IPS-18c (cell line): ENCODE measurements at regions not wholly inside any gene's neighbourhood (a gene's known extent, or its start where the extent isn't known, plus 50 kb on each side); places are given as distances from the start of the nearest gene placed in this dataset.

Experiments used
- H3K4me3 ChIP-seq: 2 replicates; pipeline ENCODE4 v1.7.0; 2013; ENCODE audit warnings: low read depth, mild to moderate bottlenecking, low read length, moderate library complexity; ENCODE audit not compliant: insufficient read depth
- H3K9me3 ChIP-seq: one replicate; pipeline ENCODE4 v1.6.1; 2013; ENCODE audit warnings: mild to moderate bottlenecking, low read length, moderate library complexity; ENCODE audit not compliant: control insufficient read depth, insufficient read depth

GRCh38 chrX:125378205-125378604 lies 58.5 kb downstream of the TEX13C start:
- no peak overlapping the region for H3K4me3 ChIP-seq
- H3K9me3 ChIP-seq, result no peaks in the 10 kb centered on the region

GRCh38 chrX:125378770-125379169 lies 59.1 kb downstream of the TEX13C start:
- H3K9me3 ChIP-seq, result no peaks in the 10 kb centered on the region
- no peak overlapping the region for H3K4me3 ChIP-seq

GRCh38 chrX:125382148-125382628 lies 62.5 kb downstream of the TEX13C start:
- no peaks in the 10 kb centered on the region for H3K9me3 ChIP-seq

GRCh38 chrX:125382889-125383288 lies 63.2 kb downstream of the TEX13C start:
- no peaks in the 10 kb centered on the region for H3K9me3 ChIP-seq
- no peak overlapping the region for H3K4me3 ChIP-seq

More at GRCh38 chrX:125382148-125382628, 62.5 kb downstream of the TEX13C start:
- no peak overlapping the region for H3K4me3 ChIP-seq

- no peak overlapping the region; the same call in 1 of the 2 replicates for H3K4me3 ChIP-seq
- H3K9me3 ChIP-seq, result no peaks in the 10 kb centered on the region
Measured at GRCh38 chrX:125384867-125385266, 65.2 kb downstream of the TEX13C start.

GRCh38 chrX:125387945-125388344 lies 68.3 kb downstream of the TEX13C start:
- Histone ChIP-seq H3K4me3 (peak overlapping the region; percentile 11; the same call in 1 of the 2 replicates), H3K9me3 (no peaks in the 10 kb centered on the region)

- Histone ChIP-seq H3K9me3 (no peaks in the 10 kb centered on the region), H3K4me3 (peak overlapping the region; percentile 5; the same call in 1 of the 2 replicates)
Measured at GRCh38 chrX:125394449-125394848, 74.8 kb downstream of the TEX13C start.

- Histone ChIP-seq H3K4me3 (no peak overlapping the region), H3K9me3 (no peaks in the 10 kb centered on the region)
Measured at GRCh38 chrX:125395626-125396025, 76.0 kb downstream of the TEX13C start.

- Histone ChIP-seq H3K9me3 (no peaks in the 10 kb centered on the region), H3K4me3 (no peak overlapping the region)
Measured at GRCh38 chrX:125398959-125399440, 79.3 kb downstream of the TEX13C start.

GRCh38 chrX:125402807-125403206 lies 83.1 kb downstream of the TEX13C start:
- Histone ChIP-seq H3K4me3 (no peak overlapping the region), H3K9me3 (peaks cover 4% of the 10 kb centered on the region)

- H3K4me3 ChIP-seq, result no peak overlapping the region
- H3K9me3 ChIP-seq, result peaks cover 4% of the 10 kb centered on the region
Measured at GRCh38 chrX:125404667-125405160, 85.0 kb downstream of the TEX13C start.

GRCh38 chrX:125405339-125405738 lies 85.7 kb downstream of the TEX13C start:
- peaks cover 4% of the 10 kb centered on the region for H3K9me3 ChIP-seq
- no peak overlapping the region for H3K4me3 ChIP-seq

- Histone ChIP-seq H3K4me3 (no peak overlapping the region), H3K9me3 (peaks cover 4% of the 10 kb centered on the region)
Measured at GRCh38 chrX:125407314-125407713, 87.6 kb downstream of the TEX13C start.

- H3K4me3 ChIP-seq, result no peak overlapping the region
Measured at GRCh38 chrX:125420809-125421208, 101.1 kb downstream of the TEX13C start.

GRCh38 chrX:125422986-125423385 lies 103.3 kb downstream of the TEX13C start:
- Histone ChIP-seq H3K4me3 (no peak overlapping the region), H3K9me3 (no peaks in the 10 kb centered on the region)

More at GRCh38 chrX:125420809-125421208, 101.1 kb downstream of the TEX13C start:
- H3K9me3 ChIP-seq, result no peaks in the 10 kb centered on the region

GRCh38 chrX:125424536-125424935 lies 104.9 kb downstream of the TEX13C start:
- H3K9me3 ChIP-seq, result no peaks in the 10 kb centered on the region
- H3K4me3 ChIP-seq, result no peak overlapping the region

GRCh38 chrX:125436855-125437254 lies 117.2 kb downstream of the TEX13C start:
- Histone ChIP-seq H3K9me3 (peaks cover 18% of the 10 kb centered on the region), H3K4me3 (no peak overlapping the region)

- Histone ChIP-seq H3K9me3 (peaks cover 13% of the 10 kb centered on the region), H3K4me3 (no peak overlapping the region)
Measured at GRCh38 chrX:125439194-125439849, 119.7 kb downstream of the TEX13C start.
